Activated naive CD4-positive, alpha-beta T cell treated with anti-CD3 and anti-CD28 coated beads, Interleukin-2, amount 50 U/mL, for 72 hours (primary cell): ENCODE measurements at regions not wholly inside any gene's neighbourhood (a gene's known extent, or its start where the extent isn't known, plus 50 kb on each side); places are given as distances from the start of the nearest gene placed in this dataset.

Experiments
- ATAC-seq, 2 donors: fragments of 150-1000 bp; cut with Tn5 transposase; 2 replicates each; pipeline ENCODE4 v1.10.0; 2021; ENCODE audit warnings: mild to moderate bottlenecking in 2 of 2, moderate library complexity in 2 of 2
- DNase-seq, 2 donors: peaks; one replicate each; pipeline ENCODE4 v3.0.0; 2021 to 2022; ENCODE audit warnings: low spot score in 2 of 2
- H3K27ac Mint-ChIP-seq, 2 donors: one replicate each; pipeline ENCODE4 v1.8.0; 2022; ENCODE audit warnings: mild to moderate bottlenecking in 2 of 2, mixed read lengths in 2 of 2
- H3K36me3 Mint-ChIP-seq, 2 donors: one replicate each; pipeline ENCODE4 v1.8.0; 2022; ENCODE audit warnings: mixed read lengths in 2 of 2
- H3K9me3 Mint-ChIP-seq, 2 donors: one replicate each; pipeline ENCODE4 v1.8.0; 2022; ENCODE audit warnings: mixed read lengths in 2 of 2

GRCh38 chr5:159735749-159736660 lies 180.3 kb upstream of the ADRA1B start:
- ATAC-seq (no peak), DNase-seq (no peak)
- Mint-ChIP-seq H3K36me3 (no peaks in the 10 kb centered on the region), H3K27ac (no peak overlapping the region), H3K9me3 (peaks cover 0 to 6% of the 10 kb centered on the region in 2 donors)

- ATAC-seq (no peak), DNase-seq (no peak)
- H3K36me3 Mint-ChIP-seq, result no peaks in the 10 kb centered on the region
- H3K9me3 Mint-ChIP-seq, result peaks cover 0 to 7% of the 10 kb centered on the region in 2 donors
- H3K27ac Mint-ChIP-seq, result no peak overlapping the region
Observed at GRCh38 chr5:159736844-159737243, 179.4 kb upstream of the ADRA1B start.

GRCh38 chr5:159737263-159737662 lies 179.0 kb upstream of the ADRA1B start:
- ATAC-seq (no peak), DNase-seq (no peak)
- Mint-ChIP-seq H3K9me3 (peaks cover 0 to 7% of the 10 kb centered on the region in 2 donors), H3K36me3 (no peaks in the 10 kb centered on the region), H3K27ac (no peak overlapping the region)

- no peak for ATAC-seq
- H3K27ac Mint-ChIP-seq, result no peak overlapping the region
Observed at GRCh38 chr5:159741829-159742322, 174.4 kb upstream of the ADRA1B start.

GRCh38 chr5:159743234-159743633 lies 173.0 kb upstream of the ADRA1B start:
- Mint-ChIP-seq H3K27ac (no peak overlapping the region), H3K9me3 (peaks cover 0 to 9% of the 10 kb centered on the region in 2 donors), H3K36me3 (no peaks in the 10 kb centered on the region)
- ATAC-seq (no peak), DNase-seq (no peak)

More at GRCh38 chr5:159741829-159742322, 174.4 kb upstream of the ADRA1B start:
- Mint-ChIP-seq H3K36me3 (no peaks in the 10 kb centered on the region), H3K9me3 (peaks cover 0 to 7% of the 10 kb centered on the region in 2 donors)
- DNase-seq, result no peak

GRCh38 chr5:159746707-159747106 lies 169.6 kb upstream of the ADRA1B start:
- H3K9me3 Mint-ChIP-seq, result peaks cover 5 to 8% of the 10 kb centered on the region in 2 donors
- no peak overlapping the region for H3K27ac Mint-ChIP-seq
- ATAC-seq, result no peak
- no peaks in the 10 kb centered on the region for H3K36me3 Mint-ChIP-seq
- DNase-seq, result no peak

GRCh38 chr5:159749146-159749545 lies 167.1 kb upstream of the ADRA1B start:
- ATAC-seq, result no peak

GRCh38 chr5:159750226-159750625 lies 166.1 kb upstream of the ADRA1B start:
- Mint-ChIP-seq H3K27ac (no peak overlapping the region), H3K9me3 (peaks cover 14 to 15% of the 10 kb centered on the region in 2 donors), H3K36me3 (peaks cover 6 to 11% of the 10 kb centered on the region in 2 donors)
- DNase-seq (no peak), ATAC-seq (no peak)

More at GRCh38 chr5:159749146-159749545, 167.1 kb upstream of the ADRA1B start:
- H3K27ac Mint-ChIP-seq, result no peak overlapping the region
- H3K9me3 Mint-ChIP-seq, result peaks cover 11 to 15% of the 10 kb centered on the region in 2 donors
- H3K36me3 Mint-ChIP-seq, result peaks cover 6 to 11% of the 10 kb centered on the region in 2 donors
- DNase-seq, result no peak

GRCh38 chr5:159751459-159751858 lies 164.8 kb upstream of the ADRA1B start:
- Mint-ChIP-seq H3K9me3 (peaks cover 14 to 15% of the 10 kb centered on the region in 2 donors), H3K36me3 (peaks cover 6 to 11% of the 10 kb centered on the region in 2 donors), H3K27ac (no peak overlapping the region)
- DNase-seq (no peak), ATAC-seq (no peak)

- ATAC-seq (no peak), DNase-seq (no peak)
- Mint-ChIP-seq H3K9me3 (peaks cover 14 to 15% of the 10 kb centered on the region in 2 donors), H3K36me3 (peaks cover 6 to 11% of the 10 kb centered on the region in 2 donors), H3K27ac (no peak overlapping the region)
Observed at GRCh38 chr5:159752622-159753275, 163.5 kb upstream of the ADRA1B start.

GRCh38 chr5:159758189-159758588 lies 158.1 kb upstream of the ADRA1B start:
- no peak for ATAC-seq
- Mint-ChIP-seq H3K27ac (no peak overlapping the region), H3K9me3 (peaks cover 0 to 4% of the 10 kb centered on the region in 2 donors)

GRCh38 chr5:159759791-159760290 lies 156.4 kb upstream of the ADRA1B start:
- no peak overlapping the region for H3K27ac Mint-ChIP-seq
- no peaks in the 10 kb centered on the region for H3K9me3 Mint-ChIP-seq
- H3K36me3 Mint-ChIP-seq, result no peaks in the 10 kb centered on the region
- ATAC-seq (no peak), DNase-seq (no peak)

More at GRCh38 chr5:159758189-159758588, 158.1 kb upstream of the ADRA1B start:
- no peak for DNase-seq
- no peaks in the 10 kb centered on the region for H3K36me3 Mint-ChIP-seq

- DNase-seq, result no peak
- ATAC-seq, result no peak
- Mint-ChIP-seq H3K9me3 (no peaks in the 10 kb centered on the region), H3K36me3 (no peaks in the 10 kb centered on the region), H3K27ac (no peak overlapping the region)
Observed at GRCh38 chr5:159762921-159763320, 153.4 kb upstream of the ADRA1B start.

- no peaks in the 10 kb centered on the region for H3K9me3 Mint-ChIP-seq
- H3K27ac Mint-ChIP-seq, result no peak overlapping the region
- ATAC-seq, result no peak
- H3K36me3 Mint-ChIP-seq, result no peaks in the 10 kb centered on the region
- no peak for DNase-seq
Observed at GRCh38 chr5:159763562-159763961, 152.7 kb upstream of the ADRA1B start.

GRCh38 chr5:159764283-159765134 lies 151.8 kb upstream of the ADRA1B start:
- DNase-seq (no peak), ATAC-seq (peak; percentile 40 to 46)
- Mint-ChIP-seq H3K9me3 (no peaks in the 10 kb centered on the region), H3K27ac (no peak overlapping the region), H3K36me3 (no peaks in the 10 kb centered on the region)

GRCh38 chr5:159765135-159765433 lies 151.2 kb upstream of the ADRA1B start:
- Mint-ChIP-seq H3K36me3 (no peaks in the 10 kb centered on the region), H3K27ac (no peak overlapping the region), H3K9me3 (no peaks in the 10 kb centered on the region)
- no peak for DNase-seq
- no peak for ATAC-seq
